Stimulated activated naive B cell treated with anti-CD40 and anti-IgM and Interleukin-4, amounts not matched to agents 10 μg/mL and 1 μg/mL and 100 μg/mL, for 72 hours (primary cell): ENCODE measurements at regions not wholly inside any gene's neighbourhood (a gene's known extent, or its start where the extent isn't known, plus 50 kb on each side); places are given as distances from the start of the nearest gene placed in this dataset.

Experiments used
- ATAC-seq, 2 donors: fragments of 150-1000 bp; cut with Tn5 transposase; replicated peaks; 2 replicates each; pipeline ENCODE4 v1.10.0; 2021; ENCODE audit warnings: moderate library complexity in 1 of 2
- DNase-seq: peaks from one replicate; pipeline ENCODE4 v3.0.0; 2021
- H3K27ac Mint-ChIP-seq: one replicate; pipeline ENCODE4 v1.8.0; 2022; ENCODE audit warnings: mild to moderate bottlenecking, mixed read lengths
- H3K27me3 Mint-ChIP-seq, 2 donors: one replicate each; pipeline ENCODE4 v1.8.0; 2022; ENCODE audit warnings: mixed read lengths in 2 of 2
- H3K36me3 Mint-ChIP-seq, 2 donors: one replicate each; pipeline ENCODE4 v1.8.0; 2022; ENCODE audit warnings: mixed read lengths in 2 of 2, mild to moderate bottlenecking in 1 of 2
- H3K4me1 Mint-ChIP-seq, 2 donors: one replicate each; pipeline ENCODE4 v1.8.0; 2022; ENCODE audit warnings: mixed read lengths in 2 of 2, mild to moderate bottlenecking in 1 of 2
- H3K4me3 Mint-ChIP-seq, 2 donors: one replicate each; pipeline ENCODE4 v1.8.0; 2022; ENCODE audit warnings: mild to moderate bottlenecking in 2 of 2, mixed read lengths in 2 of 2, moderate library complexity in 1 of 2
- H3K9me3 Mint-ChIP-seq, 2 donors: one replicate each; pipeline ENCODE4 v1.8.0; 2022; ENCODE audit warnings: mixed read lengths in 2 of 2, mild to moderate bottlenecking in 1 of 2

- Mint-ChIP-seq H3K4me1 (no peaks in the 10 kb centered on the region), H3K9me3 (no peaks in the 10 kb centered on the region), H3K27ac (no peak overlapping the region), H3K4me3 (no peak overlapping the region), H3K27me3 (peaks cover 20 to 26% of the 10 kb centered on the region in 2 donors), H3K36me3 (no peaks in the 10 kb centered on the region)
- DNase-seq (no peak), ATAC-seq (no peak)
These were observed 51.6 kb upstream of the NLRP1 start for GRCh38 chr17:5635949-5636348.

- no peaks in the 10 kb centered on the region for H3K36me3 Mint-ChIP-seq
- DNase-seq (no peak), ATAC-seq (no peak)
- H3K4me3 Mint-ChIP-seq: no peak overlapping the region
- no peaks in the 10 kb centered on the region for H3K4me1 Mint-ChIP-seq
- no peak overlapping the region for H3K27ac Mint-ChIP-seq
- peaks cover 24 to 26% of the 10 kb centered on the region in 2 donors for H3K27me3 Mint-ChIP-seq
- H3K9me3 Mint-ChIP-seq: no peaks in the 10 kb centered on the region
These were observed 54.3 kb upstream of the NLRP1 start for GRCh38 chr17:5638596-5638995.

- H3K27me3 Mint-ChIP-seq: peaks cover 18 to 26% of the 10 kb centered on the region in 2 donors
- DNase-seq (no peak), ATAC-seq (no peak)
- no peaks in the 10 kb centered on the region for H3K36me3 Mint-ChIP-seq
- H3K4me3 Mint-ChIP-seq: no peak overlapping the region
- H3K4me1 Mint-ChIP-seq: no peaks in the 10 kb centered on the region
- H3K27ac Mint-ChIP-seq: no peak overlapping the region
- H3K9me3 Mint-ChIP-seq: no peaks in the 10 kb centered on the region
These were observed 56.4 kb upstream of the NLRP1 start for GRCh38 chr17:5640726-5641125.

- Mint-ChIP-seq H3K4me1 (no peaks in the 10 kb centered on the region), H3K4me3 (no peak overlapping the region), H3K27me3 (peaks cover 14 to 18% of the 10 kb centered on the region in 2 donors), H3K9me3 (no peaks in the 10 kb centered on the region), H3K27ac (no peak overlapping the region), H3K36me3 (no peaks in the 10 kb centered on the region)
- DNase-seq: no peak
- no peak for ATAC-seq
These were observed 58.4 kb upstream of the NLRP1 start for GRCh38 chr17:5642752-5643151.

- H3K9me3 Mint-ChIP-seq: no peaks in the 10 kb centered on the region
- H3K27me3 Mint-ChIP-seq: peaks cover 10 to 13% of the 10 kb centered on the region in 2 donors
- ATAC-seq (no peak), DNase-seq (no peak)
- no peaks in the 10 kb centered on the region for H3K36me3 Mint-ChIP-seq
- no peaks in the 10 kb centered on the region for H3K4me1 Mint-ChIP-seq
- H3K4me3 Mint-ChIP-seq: no peak overlapping the region
- no peak overlapping the region for H3K27ac Mint-ChIP-seq
These were observed 59.8 kb upstream of the NLRP1 start for GRCh38 chr17:5644065-5644464.

GRCh38 chr17:5651348-5651747 lies 67.0 kb upstream of the NLRP1 start:
- Mint-ChIP-seq H3K9me3 (peaks cover 12 to 15% of the 10 kb centered on the region in 2 donors), H3K4me1 (no peaks in the 10 kb centered on the region), H3K36me3 (peaks cover 3 to 4% of the 10 kb centered on the region in 2 donors), H3K27ac (no peak overlapping the region), H3K27me3 (peaks cover 47 to 56% of the 10 kb centered on the region in 2 donors), H3K4me3 (no peak overlapping the region)
- DNase-seq (no peak), ATAC-seq (no peak)

- Mint-ChIP-seq H3K4me3 (no peak overlapping the region), H3K36me3 (no peaks in the 10 kb centered on the region), H3K4me1 (no peaks in the 10 kb centered on the region), H3K9me3 (no peaks in the 10 kb centered on the region), H3K27ac (no peak overlapping the region), H3K27me3 (peaks cover 15 to 40% of the 10 kb centered on the region in 2 donors)
- DNase-seq (no peak), ATAC-seq (no peak)
These were observed 77.3 kb upstream of the NLRP1 start for GRCh38 chr17:5661491-5662125.

- DNase-seq (no peak), ATAC-seq (no peak)
- H3K27ac Mint-ChIP-seq: no peak overlapping the region
- H3K36me3 Mint-ChIP-seq: no peaks in the 10 kb centered on the region
- H3K27me3 Mint-ChIP-seq: peaks cover 23 to 34% of the 10 kb centered on the region in 2 donors
- H3K4me3 Mint-ChIP-seq: no peak overlapping the region
- no peaks in the 10 kb centered on the region for H3K9me3 Mint-ChIP-seq
- H3K4me1 Mint-ChIP-seq: no peaks in the 10 kb centered on the region
These were observed 78.2 kb upstream of the NLRP1 start for GRCh38 chr17:5662409-5663085.

- Mint-ChIP-seq H3K4me3 (no peak overlapping the region), H3K27ac (no peak overlapping the region), H3K27me3 (peaks cover 34% of the 10 kb centered on the region in 2 donors), H3K36me3 (no peaks in the 10 kb centered on the region), H3K4me1 (no peaks in the 10 kb centered on the region), H3K9me3 (no peaks in the 10 kb centered on the region)
- no peak for ATAC-seq
- no peak for DNase-seq
These were observed 80.9 kb upstream of the NLRP1 start for GRCh38 chr17:5665164-5665563.

GRCh38 chr17:5667871-5668270 lies 83.6 kb upstream of the NLRP1 start:
- Mint-ChIP-seq H3K4me3 (no peak overlapping the region), H3K36me3 (no peaks in the 10 kb centered on the region), H3K4me1 (peaks cover 1 to 2% of the 10 kb centered on the region in 2 donors), H3K9me3 (no peaks in the 10 kb centered on the region), H3K27ac (no peak overlapping the region), H3K27me3 (peaks cover 35 to 41% of the 10 kb centered on the region in 2 donors)
- ATAC-seq: peak in 1 of 2 donors; percentile 33
- no peak for DNase-seq

GRCh38 chr17:5668557-5669138 lies 84.3 kb upstream of the NLRP1 start:
- no peaks in the 10 kb centered on the region for H3K36me3 Mint-ChIP-seq
- no peak overlapping the region for H3K4me3 Mint-ChIP-seq
- H3K27ac Mint-ChIP-seq: no peak overlapping the region
- peaks cover 38% of the 10 kb centered on the region in 2 donors for H3K27me3 Mint-ChIP-seq
- H3K9me3 Mint-ChIP-seq: no peaks in the 10 kb centered on the region
- ATAC-seq (no peak), DNase-seq (no peak)
- peaks cover 8 to 9% of the 10 kb centered on the region in 2 donors for H3K4me1 Mint-ChIP-seq

- Mint-ChIP-seq H3K9me3 (peaks cover 0 to 3% of the 10 kb centered on the region in 2 donors), H3K36me3 (no peaks in the 10 kb centered on the region), H3K4me1 (peaks cover 9 to 11% of the 10 kb centered on the region in 2 donors), H3K27me3 (peaks cover 41% of the 10 kb centered on the region in 2 donors), H3K27ac (no peak overlapping the region), H3K4me3 (no peak overlapping the region)
- DNase-seq: no peak
- ATAC-seq: no peak
These were observed 84.9 kb upstream of the NLRP1 start for GRCh38 chr17:5669191-5669590.

- Mint-ChIP-seq H3K27ac (no peak overlapping the region), H3K4me3 (no peak overlapping the region), H3K36me3 (no peaks in the 10 kb centered on the region), H3K4me1 (peaks cover 18 to 21% of the 10 kb centered on the region in 2 donors), H3K27me3 (peaks cover 26 to 32% of the 10 kb centered on the region in 2 donors), H3K9me3 (peaks cover 0 to 4% of the 10 kb centered on the region in 2 donors)
- ATAC-seq (no peak), DNase-seq (no peak)
These were observed 87.8 kb upstream of the NLRP1 start for GRCh38 chr17:5672141-5672540.

- H3K4me1 Mint-ChIP-seq: peaks cover 18 to 21% of the 10 kb centered on the region in 2 donors
- H3K27ac Mint-ChIP-seq: peak overlapping the region; percentile 27
- peaks cover 0 to 4% of the 10 kb centered on the region in 2 donors for H3K9me3 Mint-ChIP-seq
- H3K4me3 Mint-ChIP-seq: no peak overlapping the region
- DNase-seq: peak; percentile 37
- ATAC-seq: peak; percentile 61 to 92
- H3K27me3 Mint-ChIP-seq: peaks cover 21 to 30% of the 10 kb centered on the region in 2 donors
- no peaks in the 10 kb centered on the region for H3K36me3 Mint-ChIP-seq
These were observed 88.6 kb upstream of the NLRP1 start for GRCh38 chr17:5672815-5673430.
